Spleen (tissue), 7 donors: ENCODE measurements at regions not wholly inside any gene's neighbourhood (a gene's known extent, or its start where the extent isn't known, plus 50 kb on each side); places are given as distances from the start of the nearest gene placed in this dataset.

Experiments
- POLR2A ChIP-seq, 3 donors: fragments of 450-650 bp; IDR thresholded peaks; one replicate each; pipeline ENCODE4 v1.5.1; 2017; ENCODE audit warnings: antibody characterized with exemption in 3 of 3, mild to moderate bottlenecking in 1 of 3
- TF ChIP-seq, protein P1 (sequence below), 11 experiments: fragments of 200-600 bp in 7 of 11; fragments of 450-650 bp in 4 of 11; sonication (generic) in 4 of 11; IDR thresholded peaks in 8 of 11; conservative IDR thresholded peaks in 3 of 11; 1 replicate in 7 of 11; 2 replicates in 4 of 11; pipeline versions ENCODE4 v1.4.0 to v1.8.0; 2016 to 2021; ENCODE audit warnings: antibody characterized with exemption in 11 of 11, inconsistent platforms in 4 of 11, mild to moderate bottlenecking in 1 of 11
- donor health status: DM: no; HTN: no; CAD: no; lungs with moderate emphysema.
- donor health status: DM: no; HTN: no; CAD: no.
- donor health status: DM: no; HTN: no; CAD: no.

- TF ChIP-seq, protein P1, sequence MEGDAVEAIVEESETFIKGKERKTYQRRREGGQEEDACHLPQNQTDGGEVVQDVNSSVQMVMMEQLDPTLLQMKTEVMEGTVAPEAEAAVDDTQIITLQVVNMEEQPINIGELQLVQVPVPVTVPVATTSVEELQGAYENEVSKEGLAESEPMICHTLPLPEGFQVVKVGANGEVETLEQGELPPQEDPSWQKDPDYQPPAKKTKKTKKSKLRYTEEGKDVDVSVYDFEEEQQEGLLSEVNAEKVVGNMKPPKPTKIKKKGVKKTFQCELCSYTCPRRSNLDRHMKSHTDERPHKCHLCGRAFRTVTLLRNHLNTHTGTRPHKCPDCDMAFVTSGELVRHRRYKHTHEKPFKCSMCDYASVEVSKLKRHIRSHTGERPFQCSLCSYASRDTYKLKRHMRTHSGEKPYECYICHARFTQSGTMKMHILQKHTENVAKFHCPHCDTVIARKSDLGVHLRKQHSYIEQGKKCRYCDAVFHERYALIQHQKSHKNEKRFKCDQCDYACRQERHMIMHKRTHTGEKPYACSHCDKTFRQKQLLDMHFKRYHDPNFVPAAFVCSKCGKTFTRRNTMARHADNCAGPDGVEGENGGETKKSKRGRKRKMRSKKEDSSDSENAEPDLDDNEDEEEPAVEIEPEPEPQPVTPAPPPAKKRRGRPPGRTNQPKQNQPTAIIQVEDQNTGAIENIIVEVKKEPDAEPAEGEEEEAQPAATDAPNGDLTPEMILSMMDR (IDR thresholded peaks at IDR 0.05 in 8 of 11, conservative IDR thresholded peaks at IDR 0.05 in 3 of 11) = no peak
- no peak for TF ChIP-seq POLR2A (IDR thresholded peaks at IDR 0.05)
Measured at GRCh38 chr20:48155268-48155667, 370.0 kb upstream of the SULF2 start.
